Stimulated activated CD4-positive, alpha-beta T cell treated with anti-CD3 and anti-CD28 coated beads, Interleukin-1b, Interleukin-23, amount 100 ng/mL, for 4 hours (primary cell): ENCODE measurements at regions not wholly inside any gene's neighbourhood (a gene's known extent, or its start where the extent isn't known, plus 50 kb on each side); places are given as distances from the start of the nearest gene placed in this dataset.
"Not testable (repeated sequence)": the region's sequence is repeated elsewhere in the genome, so short reads cannot be mapped to it uniquely, and the experiment has no call there.

Experiments
- DNase-seq, 2 donors: peaks; one replicate each; pipeline ENCODE4 v3.0.0-alpha.2; 2020; ENCODE audit warnings: low read depth in 2 of 2

- no peak for DNase-seq
Measured at GRCh38 chrX:46226422-46226821, 318.8 kb downstream of the ZNF674 start.

DNA sequence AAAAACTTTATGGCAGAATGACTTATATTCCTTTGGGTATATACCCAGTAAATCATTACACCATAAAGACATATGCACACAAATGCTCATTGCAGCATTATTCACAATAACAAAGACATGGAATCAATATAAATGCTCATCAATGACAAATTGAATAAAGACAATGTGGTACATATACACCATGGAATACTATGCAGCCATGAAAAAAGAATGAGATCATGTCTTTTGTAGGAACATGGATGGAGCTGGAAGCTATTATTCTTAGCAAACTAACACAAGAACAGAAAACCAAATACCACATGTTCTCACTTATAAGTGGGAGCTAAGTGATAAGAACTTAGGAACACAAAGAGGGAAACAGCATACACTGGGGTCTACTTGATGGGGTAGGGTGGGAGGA lies 321.7 kb downstream of the ZNF674 start:
- DNase-seq, result not testable (repeated sequence)

DNA sequence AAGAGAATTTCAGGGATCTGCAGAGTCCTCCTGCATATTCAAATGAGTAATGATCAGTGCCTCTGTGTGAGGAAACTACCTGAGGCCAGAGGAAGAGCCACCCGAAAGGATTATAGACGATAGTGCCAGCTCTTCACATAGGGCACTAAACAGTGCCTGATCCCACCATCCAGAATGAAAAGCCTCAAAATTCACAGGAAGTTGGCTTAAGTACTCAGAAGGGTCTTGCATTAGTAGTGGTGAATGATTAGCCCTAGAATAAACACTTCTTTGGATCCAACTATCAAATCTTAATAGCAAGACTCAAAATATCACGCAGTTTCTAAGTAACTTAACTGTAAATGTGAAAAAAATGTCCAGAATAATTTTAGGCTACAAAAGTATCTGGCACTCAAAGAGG lies 324.4 kb downstream of the ZNF674 start:
- DNase-seq, result no peak

GRCh38 chrX:46218373-46218772 lies 326.8 kb downstream of the ZNF674 start:
- DNase-seq, result no peak

DNA sequence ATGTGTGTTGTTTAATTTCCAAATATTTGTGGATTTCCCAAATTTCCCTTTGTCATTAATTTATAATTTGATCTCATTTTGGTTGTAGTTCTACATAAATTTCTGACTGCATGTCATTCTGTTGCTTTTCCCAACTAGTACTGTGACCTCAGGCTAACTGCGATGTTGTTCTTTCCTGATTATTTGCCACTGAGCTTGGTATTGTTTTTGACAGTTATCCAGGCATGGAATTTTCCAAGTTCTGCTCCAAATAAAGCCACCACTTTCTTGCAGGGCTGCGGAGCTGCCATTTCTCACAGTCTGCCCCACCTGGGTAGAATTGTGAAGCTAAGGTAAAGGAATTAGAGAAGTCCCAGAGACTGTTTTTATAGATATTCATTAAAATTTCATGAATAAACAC lies 328.8 kb downstream of the ZNF674 start:
- no peak for DNase-seq

DNA sequence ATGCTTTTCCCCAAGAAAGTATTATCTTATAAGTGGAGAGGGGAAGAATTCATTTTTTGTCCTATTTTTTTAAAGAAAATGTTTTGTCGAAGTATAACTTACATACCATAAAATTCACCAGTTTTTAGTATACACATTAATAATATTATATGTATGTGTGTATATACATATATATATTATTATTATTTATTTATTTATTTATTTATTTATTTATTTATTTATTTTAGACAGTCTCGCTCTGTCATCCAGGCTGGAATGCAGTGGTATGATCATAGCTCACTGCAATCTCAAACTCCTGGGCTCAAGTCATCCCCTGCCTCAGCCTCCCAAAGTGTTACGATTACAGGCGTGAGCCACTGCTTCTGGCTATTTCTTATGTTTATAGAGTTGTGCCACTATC lies 334.1 kb downstream of the ZNF674 start:
- no peak for DNase-seq

- DNase-seq, result no peak
Measured at GRCh38 chrX:46209768-46210167, 335.5 kb downstream of the ZNF674 start.

DNA sequence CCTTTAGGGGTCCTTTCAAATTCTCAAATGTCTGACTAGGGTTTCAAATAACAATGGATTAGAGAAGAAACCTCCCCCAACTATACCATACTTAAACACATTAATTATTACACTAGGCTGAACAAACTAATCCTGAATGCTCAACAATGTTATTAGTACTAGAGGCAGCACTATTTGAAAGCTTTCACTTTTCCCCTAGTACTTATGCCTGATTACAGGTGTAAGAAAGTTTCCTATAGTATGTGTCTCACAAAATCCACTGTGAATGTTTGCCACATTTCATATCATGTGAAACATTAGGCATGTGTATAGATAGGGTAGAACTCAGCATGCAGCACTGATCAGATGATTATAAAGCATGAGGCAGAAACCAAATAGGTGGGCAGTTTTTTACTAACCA lies 336.2 kb downstream of the ZNF674 start:
- DNase-seq, result no peak

DNA sequence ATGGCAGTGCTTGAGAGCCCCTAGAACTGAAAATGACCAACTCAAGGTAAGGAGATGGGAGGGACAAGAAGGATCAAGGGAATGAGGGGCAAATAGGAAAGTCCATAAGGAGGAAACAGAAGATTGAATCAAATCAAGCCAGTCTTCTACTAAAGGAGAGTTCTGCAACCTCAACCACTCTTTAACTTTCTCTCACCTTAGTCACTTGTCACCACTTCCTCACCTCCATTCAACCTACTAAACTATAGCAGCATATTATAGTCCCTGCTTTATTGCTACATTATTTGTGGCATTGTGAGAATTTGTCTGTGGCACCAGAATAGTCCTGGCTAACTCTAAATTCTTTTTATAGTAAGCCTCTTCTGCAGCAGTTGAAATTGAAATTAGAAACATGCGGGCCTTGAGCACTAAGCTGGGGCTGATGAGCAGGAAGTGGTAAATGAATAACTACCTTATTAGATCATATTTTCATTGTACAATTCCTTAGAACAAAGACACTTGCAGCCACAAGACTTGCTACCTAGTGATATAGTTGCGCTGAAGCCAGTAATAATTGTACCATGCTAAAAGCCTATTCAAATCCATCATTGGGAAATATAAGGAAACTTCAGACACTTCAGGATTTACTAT lies 336.9 kb downstream of the ZNF674 start:
- no peak for DNase-seq

DNA sequence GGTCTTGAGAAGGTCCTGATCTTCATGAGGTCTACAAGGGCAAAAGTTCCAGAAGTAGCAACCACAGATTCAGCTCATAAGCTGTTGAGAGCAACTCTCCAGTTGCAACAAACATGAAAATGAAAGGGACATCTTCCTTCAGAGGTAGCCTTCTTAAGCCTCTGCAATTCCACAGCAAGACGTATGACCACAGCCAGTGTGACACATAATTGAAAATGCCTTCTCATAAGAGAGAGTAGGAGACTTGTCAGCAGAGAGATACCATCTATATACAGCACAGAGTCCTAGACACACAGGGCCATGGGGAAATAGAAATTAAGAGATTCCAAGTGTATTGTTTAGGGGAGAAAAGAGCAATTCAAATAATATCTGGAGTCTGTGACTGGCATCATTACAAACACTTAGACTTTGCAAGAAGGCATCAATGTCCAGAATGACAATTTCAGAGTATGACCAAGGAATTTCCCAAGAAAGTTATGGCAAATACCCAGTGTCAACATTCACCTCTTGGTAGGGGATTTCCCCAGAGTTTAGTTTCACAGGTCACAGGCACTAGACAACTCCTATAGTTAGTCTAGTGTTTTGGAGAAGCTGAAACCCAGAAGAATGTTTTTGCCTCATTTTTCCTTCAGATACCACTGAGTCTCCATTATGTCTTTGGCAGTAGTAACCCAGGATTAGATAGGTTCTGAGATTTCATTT lies 340.3 kb downstream of the ZNF674 start:
- no peak for DNase-seq

DNA sequence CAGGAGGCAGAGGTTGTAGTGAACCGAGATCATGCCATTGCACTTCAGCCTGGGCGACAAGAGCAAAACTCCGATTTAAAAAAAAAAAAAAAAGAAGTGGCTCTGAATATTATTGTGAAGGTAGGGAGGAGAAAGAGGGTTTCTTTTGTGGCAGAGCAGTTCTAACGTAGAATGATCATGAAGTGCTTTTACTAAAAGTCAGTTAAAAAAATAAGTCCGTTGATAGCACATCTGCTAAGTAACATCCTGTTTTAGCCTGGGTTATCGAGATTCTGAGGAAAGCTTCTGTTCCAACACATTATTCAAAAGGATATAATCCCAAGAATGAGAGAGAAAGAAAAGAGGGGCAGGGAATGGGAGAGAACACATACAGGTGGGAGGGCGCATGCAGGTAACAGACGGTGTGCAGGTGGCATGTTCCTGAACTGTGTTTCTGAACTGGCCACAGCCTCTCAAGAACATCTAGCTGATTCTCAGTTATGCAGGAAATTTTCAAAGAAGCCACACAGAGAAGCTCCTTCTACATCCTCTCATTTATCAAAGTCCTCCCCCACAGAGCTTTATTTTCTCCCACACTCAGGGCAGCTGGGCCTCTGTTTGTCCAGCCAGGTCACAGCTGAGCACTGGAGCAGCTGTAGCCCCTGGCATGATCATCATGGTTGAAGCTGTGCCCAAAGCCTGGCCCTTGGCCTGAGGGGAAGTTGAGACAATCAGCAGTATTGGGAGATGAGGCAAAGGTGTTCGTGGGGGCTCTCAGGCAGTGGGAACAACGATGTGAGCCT lies 342.3 kb downstream of the ZNF674 start:
- no peak for DNase-seq

DNA sequence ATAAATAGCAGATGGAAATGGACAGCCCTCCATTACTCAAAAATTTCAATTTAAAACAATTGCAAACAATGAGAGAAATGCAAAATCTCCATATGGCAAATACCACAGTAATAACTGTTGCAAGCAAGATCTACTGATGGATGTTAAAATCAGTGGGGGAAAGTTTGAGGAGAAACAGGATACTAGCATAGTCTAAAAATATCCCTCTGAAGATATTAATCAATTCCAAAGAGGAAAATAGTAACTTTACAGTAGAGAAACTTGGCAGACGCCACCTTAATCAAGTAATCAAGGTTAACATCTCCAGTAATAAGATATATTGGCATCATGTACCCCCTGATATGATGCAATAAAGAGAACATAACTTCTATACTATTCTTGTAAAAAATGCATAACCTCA lies 344.8 kb downstream of the ZNF674 start:
- DNase-seq, result no peak

- no peak for DNase-seq
Measured at GRCh38 chrX:46198858-46199257, 346.4 kb downstream of the ZNF674 start.

GRCh38 chrX:46186811-46187106 lies 358.5 kb downstream of the ZNF674 start:
- not testable (repeated sequence) for DNase-seq

GRCh38 chrX:46185923-46186810 lies 359.1 kb downstream of the ZNF674 start:
- no peak for DNase-seq

GRCh38 chrX:46184749-46185148 lies 360.5 kb downstream of the ZNF674 start:
- DNase-seq, result no peak

- DNase-seq, result no peak
Measured at GRCh38 chrX:46180258-46180687, 364.9 kb downstream of the ZNF674 start.

DNA sequence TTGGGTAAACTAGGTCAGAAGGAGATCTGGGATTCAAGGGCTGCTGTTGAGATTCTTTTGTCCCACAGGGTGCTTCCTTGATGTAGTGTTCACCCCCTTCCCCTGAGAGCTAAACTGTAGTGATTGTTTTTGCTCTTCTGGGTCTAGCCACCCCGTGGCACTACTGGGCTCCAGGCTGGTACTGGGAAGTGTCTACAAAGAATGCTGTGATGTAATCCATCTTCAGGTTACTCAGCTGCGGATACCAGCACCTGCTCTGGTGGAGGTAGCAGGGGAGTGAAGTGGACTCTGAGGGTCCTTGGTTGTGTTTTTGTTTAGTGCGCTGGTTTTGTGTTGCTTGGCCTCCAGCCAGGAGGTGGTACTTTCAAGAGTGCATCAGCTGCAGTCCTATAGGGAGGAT lies 365.5 kb downstream of the ZNF674 start:
- DNase-seq, result no peak

- DNase-seq, result no peak
Measured at GRCh38 chrX:46178763-46179162, 366.5 kb downstream of the ZNF674 start.

DNA sequence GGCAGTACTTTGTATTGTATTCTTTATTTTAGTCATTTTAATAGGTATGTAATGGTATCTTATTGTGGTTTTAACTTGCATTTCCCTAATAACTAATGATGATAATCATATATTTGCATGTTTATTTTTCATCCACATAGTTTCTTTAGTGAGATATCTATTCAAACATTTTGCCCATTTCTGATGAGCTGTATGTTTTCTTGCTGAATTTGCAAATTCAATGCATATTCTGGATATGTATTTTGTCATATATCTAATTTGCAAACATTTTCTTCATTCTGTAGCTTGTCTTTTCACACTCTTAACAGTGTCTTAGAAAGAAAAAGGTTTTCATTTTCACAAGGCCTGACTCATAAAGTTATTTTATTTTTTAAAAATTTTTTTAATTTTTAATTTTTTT lies 372.1 kb downstream of the ZNF674 start:
- DNase-seq, result no peak

DNA sequence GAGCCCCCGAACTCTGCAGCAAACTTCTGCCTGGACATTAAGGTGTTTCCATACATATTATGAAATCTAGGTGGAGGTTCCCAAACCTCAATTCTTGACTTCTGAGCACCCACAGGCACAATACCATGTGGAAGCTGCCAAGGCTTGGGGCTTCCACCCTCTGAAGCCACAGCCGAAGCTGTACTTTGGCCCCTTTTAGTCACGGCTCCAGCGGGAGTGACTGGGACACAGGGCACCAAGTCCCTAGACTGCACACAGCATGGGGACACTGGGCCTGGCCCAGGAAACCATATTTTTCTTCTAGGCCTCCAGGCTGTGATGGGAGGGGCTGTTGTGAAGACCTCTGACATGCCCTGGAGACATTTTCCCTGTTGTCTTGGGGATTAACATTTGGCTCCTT lies 373.8 kb downstream of the ZNF674 start:
- not testable (repeated sequence) for DNase-seq

- DNase-seq, result no peak
Measured at GRCh38 chrX:46169808-46170207, 375.4 kb downstream of the ZNF674 start.
